ENCODE measurements at regions not wholly inside any gene's neighbourhood (a gene's known extent, or its start where the extent isn't known, plus 50 kb on each side); places are given as distances from the start of the nearest gene placed in this dataset.

DNA sequence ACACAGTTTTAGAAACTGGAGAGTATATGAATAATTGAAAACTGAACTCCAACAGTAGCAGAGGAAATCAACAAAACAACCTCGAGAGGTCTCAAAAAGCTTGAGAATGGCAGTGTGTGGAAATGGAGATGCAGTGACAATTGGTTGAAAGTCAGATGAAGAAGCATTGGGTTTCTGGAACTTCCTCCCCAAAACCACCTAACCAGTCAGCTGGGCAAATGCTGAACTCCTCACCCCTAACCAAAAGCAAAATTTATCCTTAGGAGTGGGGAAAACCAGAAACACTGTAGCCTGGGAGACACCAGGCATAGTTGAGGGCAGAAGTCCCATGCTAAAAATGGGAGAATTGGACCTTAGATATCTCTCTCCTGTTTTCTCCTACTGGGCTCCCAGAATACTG, 109.9 kb downstream of the TANC2 start:
- TF ChIP-seq, protein P1, sequence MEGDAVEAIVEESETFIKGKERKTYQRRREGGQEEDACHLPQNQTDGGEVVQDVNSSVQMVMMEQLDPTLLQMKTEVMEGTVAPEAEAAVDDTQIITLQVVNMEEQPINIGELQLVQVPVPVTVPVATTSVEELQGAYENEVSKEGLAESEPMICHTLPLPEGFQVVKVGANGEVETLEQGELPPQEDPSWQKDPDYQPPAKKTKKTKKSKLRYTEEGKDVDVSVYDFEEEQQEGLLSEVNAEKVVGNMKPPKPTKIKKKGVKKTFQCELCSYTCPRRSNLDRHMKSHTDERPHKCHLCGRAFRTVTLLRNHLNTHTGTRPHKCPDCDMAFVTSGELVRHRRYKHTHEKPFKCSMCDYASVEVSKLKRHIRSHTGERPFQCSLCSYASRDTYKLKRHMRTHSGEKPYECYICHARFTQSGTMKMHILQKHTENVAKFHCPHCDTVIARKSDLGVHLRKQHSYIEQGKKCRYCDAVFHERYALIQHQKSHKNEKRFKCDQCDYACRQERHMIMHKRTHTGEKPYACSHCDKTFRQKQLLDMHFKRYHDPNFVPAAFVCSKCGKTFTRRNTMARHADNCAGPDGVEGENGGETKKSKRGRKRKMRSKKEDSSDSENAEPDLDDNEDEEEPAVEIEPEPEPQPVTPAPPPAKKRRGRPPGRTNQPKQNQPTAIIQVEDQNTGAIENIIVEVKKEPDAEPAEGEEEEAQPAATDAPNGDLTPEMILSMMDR (IDR thresholded peaks at IDR 0.05; ENCODE audit: low read length) = no peak
- no peak for TF ChIP-seq EZH2 (IDR thresholded peaks at IDR 0.05; ENCODE audit: borderline replicate concordance, low read length)
